ENCODE measurements at regions not wholly inside any gene's neighbourhood (a gene's known extent, or its start where the extent isn't known, plus 50 kb on each side); places are given as distances from the start of the nearest gene placed in this dataset.

DNA sequence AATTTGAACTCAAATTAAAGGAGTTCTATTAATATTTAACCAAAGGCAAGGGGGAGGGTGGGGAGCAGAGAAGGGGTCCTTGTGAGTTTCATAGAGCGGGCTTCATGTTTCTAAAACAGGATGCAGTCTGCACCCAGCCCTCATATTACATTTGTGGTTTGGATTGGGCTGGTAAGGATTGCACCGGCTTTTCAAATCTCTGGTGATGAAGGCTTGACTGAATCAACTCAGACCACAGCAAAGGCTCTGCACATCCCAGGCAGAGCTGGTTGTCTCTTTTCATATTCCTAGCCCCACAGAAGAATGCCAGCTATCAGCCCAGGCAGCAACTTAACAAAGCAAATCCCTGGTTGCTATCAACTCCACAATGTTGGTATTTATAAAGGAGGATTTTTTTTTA lies 1221.4 kb downstream of the VRK1 start:
- no peak for DNase-seq
- no peak for TF ChIP-seq POLR2A (IDR thresholded peaks at IDR 0.05; ENCODE audit: low read length)
- TF ChIP-seq GATA1 (IDR thresholded peaks at IDR 0.05; ENCODE audit: low read depth, low read length): no peak

DNA sequence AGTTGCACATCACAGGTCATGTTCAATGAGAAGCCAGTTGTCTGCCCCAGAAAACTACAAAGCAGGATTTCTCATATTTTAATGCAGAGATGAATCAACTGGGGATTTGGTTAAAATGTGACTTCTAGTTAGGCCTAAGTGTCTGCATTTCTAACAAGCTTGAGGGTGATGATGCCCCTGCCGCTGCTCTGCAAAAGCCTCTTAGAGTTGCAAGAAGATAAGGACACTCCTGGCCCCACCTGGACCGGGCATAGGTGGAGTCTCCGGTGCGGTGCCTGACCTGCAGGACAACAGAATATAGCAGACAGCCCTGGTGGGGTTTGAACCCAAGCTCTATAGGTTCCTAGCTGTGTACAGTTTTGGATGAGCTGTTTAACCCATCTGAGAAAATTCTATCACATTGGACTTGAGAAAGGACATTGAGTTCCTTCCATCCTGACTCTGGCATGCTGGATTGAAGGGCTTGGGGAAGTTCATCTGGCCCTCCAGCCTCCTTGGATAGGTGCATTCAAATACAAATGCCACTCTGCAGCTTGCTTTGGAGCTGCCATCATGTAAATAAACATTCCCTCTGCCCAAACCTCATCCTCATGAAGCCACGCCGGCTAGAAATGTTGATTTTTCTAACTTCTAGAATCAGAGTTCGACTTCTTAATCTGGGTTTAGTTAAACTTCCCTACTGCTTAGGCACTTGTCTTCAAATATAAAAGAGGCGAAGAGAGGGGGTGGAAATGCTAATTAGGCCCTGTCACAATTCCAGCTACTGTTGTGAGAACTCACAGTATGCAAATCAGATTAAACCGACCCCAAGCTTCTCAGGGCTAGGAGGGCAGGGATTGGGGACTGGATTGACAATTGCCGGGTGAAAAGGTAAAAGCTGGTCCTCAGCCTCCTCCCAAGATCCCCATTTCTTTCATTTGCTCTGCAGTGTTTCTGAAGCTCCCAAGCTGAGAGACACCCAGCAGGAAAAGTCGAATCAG lies 1225.6 kb downstream of the VRK1 start:
- TF ChIP-seq POLR2A (IDR thresholded peaks at IDR 0.05; ENCODE audit: low read length): no peak
- no peak for TF ChIP-seq GATA1 (IDR thresholded peaks at IDR 0.05; ENCODE audit: low read depth, low read length)
- no peak for DNase-seq

- no peak for DNase-seq
- TF ChIP-seq POLR2A (IDR thresholded peaks at IDR 0.05; ENCODE audit: low read length) (no peak), GATA1 (IDR thresholded peaks at IDR 0.05; ENCODE audit: low read depth, low read length) (no peak)
These were observed 1231.0 kb downstream of the VRK1 start for GRCh38 chr14:98028162-98028561.

- no peak for DNase-seq
- TF ChIP-seq GATA1 (IDR thresholded peaks at IDR 0.05; ENCODE audit: low read depth, low read length): no peak
- TF ChIP-seq POLR2A (IDR thresholded peaks at IDR 0.05; ENCODE audit: low read length): no peak
These were observed 1236.6 kb downstream of the BCL11B start for GRCh38 chr14:98035396-98035795.

GRCh38 chr14:98037831-98038230 lies 1234.2 kb downstream of the BCL11B start:
- no peak for DNase-seq
- no peak for TF ChIP-seq POLR2A (IDR thresholded peaks at IDR 0.05; ENCODE audit: low read length)
- no peak for TF ChIP-seq GATA1 (IDR thresholded peaks at IDR 0.05; ENCODE audit: low read depth, low read length)

DNA sequence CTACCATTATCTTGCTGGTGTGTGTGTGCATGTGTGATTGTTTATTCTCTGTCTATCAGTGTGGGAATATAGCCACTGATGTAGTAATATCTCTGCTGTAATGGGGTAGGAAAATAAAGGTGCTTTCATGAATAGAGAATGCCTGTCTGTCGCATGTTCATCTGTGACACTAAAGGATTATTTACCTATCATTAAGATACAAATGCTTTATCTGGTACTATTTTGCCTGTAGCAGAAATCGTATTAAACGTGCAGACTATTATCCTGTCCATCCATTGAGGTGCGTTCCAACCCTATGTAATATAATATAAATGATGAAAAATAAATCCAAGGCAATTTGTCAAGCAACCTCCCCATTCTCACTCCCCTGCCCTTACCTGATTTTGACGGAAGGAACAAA lies 1215.1 kb downstream of the BCL11B start:
- DNase-seq: no peak
- TF ChIP-seq GATA1 (IDR thresholded peaks at IDR 0.05; ENCODE audit: low read depth, low read length) (no peak), POLR2A (IDR thresholded peaks at IDR 0.05; ENCODE audit: low read length) (no peak)

DNA sequence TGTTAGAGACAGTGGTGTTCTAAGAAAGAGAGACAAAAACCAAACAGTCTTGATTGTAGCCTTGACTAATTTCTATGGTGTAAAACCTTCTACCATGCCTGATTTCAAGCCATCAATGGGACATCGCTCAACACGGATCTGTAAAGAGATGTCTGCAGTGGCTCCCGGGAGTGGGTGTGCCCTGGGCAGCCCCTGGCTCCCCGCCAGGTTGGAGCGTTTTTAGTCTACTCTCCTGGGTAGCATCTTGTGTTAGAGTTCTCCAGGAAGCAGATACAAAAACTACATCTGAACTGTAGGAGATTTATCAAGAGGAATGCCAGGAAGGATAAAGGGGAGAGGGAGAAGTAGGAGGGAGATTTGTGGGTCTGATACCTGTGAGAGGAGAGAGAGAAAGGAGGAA lies 1212.9 kb downstream of the BCL11B start:
- DNase-seq: no peak
- TF ChIP-seq GATA1 (IDR thresholded peaks at IDR 0.05; ENCODE audit: low read depth, low read length) (no peak), POLR2A (IDR thresholded peaks at IDR 0.05; ENCODE audit: low read length) (no peak)

GRCh38 chr14:98062083-98062482 lies 1209.9 kb downstream of the BCL11B start:
- DNase-seq: no peak
- TF ChIP-seq GATA1 (IDR thresholded peaks at IDR 0.05; ENCODE audit: low read depth, low read length) (no peak), POLR2A (IDR thresholded peaks at IDR 0.05; ENCODE audit: low read length) (no peak)

DNA sequence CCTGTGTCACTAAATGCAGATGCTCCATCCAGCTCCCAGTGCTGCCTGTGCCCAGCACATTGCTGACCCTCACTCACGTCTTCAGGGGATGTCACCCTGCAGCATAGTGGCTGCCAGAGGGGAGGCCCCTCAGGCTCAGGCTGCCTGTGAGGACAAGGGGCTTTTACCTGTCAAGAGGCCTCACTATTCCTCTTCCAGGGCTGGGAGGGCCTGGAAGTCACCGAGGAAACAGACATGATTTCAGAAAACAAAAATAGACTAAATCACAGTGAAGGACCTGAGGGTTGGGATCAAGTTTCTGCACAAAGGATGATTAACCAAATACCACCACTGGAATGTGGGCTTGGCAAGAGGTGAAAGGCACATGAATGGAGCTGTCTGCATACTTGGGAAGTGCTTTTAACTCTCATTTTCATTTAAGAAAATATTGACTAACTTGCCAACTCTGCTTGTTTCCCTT lies 1202.3 kb downstream of the BCL11B start:
- TF ChIP-seq POLR2A (IDR thresholded peaks at IDR 0.05; ENCODE audit: low read length) (no peak), GATA1 (IDR thresholded peaks at IDR 0.05; ENCODE audit: low read depth, low read length) (no peak)

DNA sequence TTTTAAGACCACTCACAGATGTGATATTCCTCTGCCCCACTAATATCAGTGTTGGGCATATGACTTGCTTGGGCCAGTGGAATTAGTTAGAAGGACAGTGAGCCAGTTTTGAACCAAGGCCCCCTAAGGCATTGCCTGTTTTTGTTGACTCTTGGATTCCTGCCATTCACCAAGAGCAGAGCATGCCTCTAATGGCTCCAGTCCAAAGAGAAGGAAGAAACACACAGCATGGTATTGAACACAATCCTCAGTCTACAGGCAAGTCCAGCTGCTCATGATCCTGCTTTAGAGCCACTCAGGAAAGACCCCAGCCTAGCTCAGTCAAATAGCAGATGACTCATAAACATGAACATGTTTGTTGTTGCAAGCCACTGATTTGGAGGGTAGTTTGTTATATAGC lies 1201.5 kb downstream of the BCL11B start:
- no peak for TF ChIP-seq GATA1 (IDR thresholded peaks at IDR 0.05; ENCODE audit: low read depth, low read length)
- TF ChIP-seq POLR2A (IDR thresholded peaks at IDR 0.05; ENCODE audit: low read length): no peak

More for the DNA sequence above, 1202.3 kb downstream of the BCL11B start:
- no peak for DNase-seq

GRCh38 chr14:98074111-98074510 lies 1197.9 kb downstream of the BCL11B start:
- TF ChIP-seq POLR2A (IDR thresholded peaks at IDR 0.05; ENCODE audit: low read length): no peak
- no peak for TF ChIP-seq GATA1 (IDR thresholded peaks at IDR 0.05; ENCODE audit: low read depth, low read length)
- no peak for DNase-seq

More for the DNA sequence above, 1201.5 kb downstream of the BCL11B start:
- DNase-seq: no peak

DNA sequence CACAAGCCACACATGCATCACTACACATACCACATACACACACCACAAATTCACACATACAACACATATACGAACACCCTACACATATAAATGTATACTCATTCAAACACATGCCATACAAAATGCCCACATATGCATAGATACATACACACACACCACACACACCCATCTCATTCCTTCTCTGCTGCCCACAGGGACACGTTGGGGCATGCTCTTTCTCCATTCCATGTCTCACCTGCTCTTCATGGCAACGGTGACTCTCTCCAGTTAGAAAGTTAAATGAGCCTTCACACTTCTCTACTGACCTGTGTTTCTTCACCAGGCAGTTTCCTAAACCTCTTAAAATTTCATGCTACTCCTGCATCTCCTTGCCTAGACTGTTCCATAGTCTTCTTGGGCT lies 1194.8 kb downstream of the BCL11B start:
- DNase-seq: no peak
- TF ChIP-seq POLR2A (IDR thresholded peaks at IDR 0.05; ENCODE audit: low read length) (no peak), GATA1 (IDR thresholded peaks at IDR 0.05; ENCODE audit: low read depth, low read length) (no peak)

DNA sequence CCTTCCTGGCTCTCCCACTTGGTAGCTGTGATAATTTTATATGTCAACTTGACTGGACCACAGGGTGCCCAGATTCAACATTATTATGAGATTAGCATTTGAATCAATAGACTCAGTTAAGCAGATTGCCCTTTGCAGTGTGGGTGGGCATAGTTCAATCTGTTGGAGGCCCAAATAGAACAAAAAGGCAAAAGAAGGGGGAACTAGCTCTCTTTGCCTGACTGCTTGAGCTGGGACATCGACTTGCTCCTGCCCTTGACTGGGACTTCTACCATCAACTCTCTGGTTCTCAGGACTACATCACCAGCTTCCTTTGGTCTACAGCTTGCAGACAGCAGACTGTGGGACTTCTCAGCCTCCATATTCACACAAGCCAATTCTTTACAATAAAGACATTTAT lies 1189.2 kb downstream of the BCL11B start:
- no peak for TF ChIP-seq GATA1 (IDR thresholded peaks at IDR 0.05; ENCODE audit: low read depth, low read length)
- no peak for TF ChIP-seq POLR2A (IDR thresholded peaks at IDR 0.05; ENCODE audit: low read length)
- DNase-seq: no peak

- TF ChIP-seq GATA1 (IDR thresholded peaks at IDR 0.05; ENCODE audit: low read depth, low read length) (no peak), POLR2A (IDR thresholded peaks at IDR 0.05; ENCODE audit: low read length) (no peak)
- DNase-seq: no peak
These were observed 1186.2 kb downstream of the BCL11B start for GRCh38 chr14:98085751-98086150.

GRCh38 chr14:98093111-98093510 lies 1178.9 kb downstream of the BCL11B start:
- DNase-seq: no peak
- TF ChIP-seq POLR2A (IDR thresholded peaks at IDR 0.05; ENCODE audit: low read length): no peak
- TF ChIP-seq GATA1 (IDR thresholded peaks at IDR 0.05; ENCODE audit: low read depth, low read length): no peak

Data from erythroblast (primary cell).